PC-9 (cell line): ENCODE measurements at regions not wholly inside any gene's neighbourhood (a gene's known extent, or its start where the extent isn't known, plus 50 kb on each side); places are given as distances from the start of the nearest gene placed in this dataset.

ENCODE experiments used
- BruUV-seq: library from RNA; stranded (reverse); fragments of 400-500 nt; replicated peaks from 2 replicates; lab custom pipeline; 2021; lab: Mats Ljungman, UMichigan
- CTCF ChIA-PET: fragments of 300-600 bp; sonication (Branson Sonifier 250); formaldehyde crosslinking; loops from one replicate; lab custom pipeline; 2022; ENCODE audit warnings: antibody characterized with exemption; lab: Charles Lee
- POLR2A ChIA-PET: fragments of 300-600 bp; sonication (Branson Sonifier 250); formaldehyde crosslinking; loops from one replicate; lab custom pipeline; 2022; ENCODE audit warnings: antibody characterized with exemption; ENCODE audit not compliant: unreplicated experiment; lab: Charles Lee
- DNase-seq, 2 experiments: peaks; one replicate each; pipeline versions ENCODE4 v3.0.0 to v3.0.0-alpha.2; 2015 to 2022; ENCODE audit warnings: mixed read lengths in 1 of 2
- H2AFZ ChIP-seq: fragments of 200-600 bp; sonication (generic); 2 replicates; pipeline ENCODE4 v1.8.1; 2017; ENCODE audit warnings: antibody characterized with exemption
- H3F3A ChIP-seq: fragments of 200-600 bp; sonication (generic); 2 replicates; pipeline ENCODE4 v1.8.1; 2017; ENCODE audit warnings: antibody characterized with exemption, mild to moderate bottlenecking, low read depth; ENCODE audit not compliant: insufficient read depth
- H3K27ac ChIP-seq: fragments of 200-600 bp; sonication (generic); 2 replicates; pipeline ENCODE4 v1.6.1; 2016; ENCODE audit warnings: mixed run types
- H3K27me3 ChIP-seq: fragments of 200-600 bp; sonication (generic); 2 replicates; pipeline ENCODE4 v1.6.1; 2016; ENCODE audit warnings: low read depth, mixed run types; ENCODE audit not compliant: insufficient read depth
- H3K36me3 ChIP-seq: fragments of 200-600 bp; sonication (generic); 2 replicates; pipeline ENCODE4 v1.6.1; 2016; ENCODE audit warnings: low read depth, mixed run types
- H3K4me1 ChIP-seq: fragments of 200-600 bp; sonication (generic); replicated peaks from 2 replicates; pipeline ENCODE4 v1.6.1; 2016; ENCODE audit warnings: mixed run types; ENCODE audit not compliant: insufficient read depth
- H3K4me2 ChIP-seq: fragments of 200-600 bp; sonication (generic); 2 replicates; pipeline ENCODE4 v1.6.1; 2017; ENCODE audit warnings: mixed run types
- H3K4me3 ChIP-seq: fragments of 200-600 bp; sonication (generic); 2 replicates; pipeline ENCODE4 v1.6.1; 2016; ENCODE audit warnings: mixed run types
- H3K79me2 ChIP-seq: fragments of 200-600 bp; sonication (generic); 2 replicates; pipeline ENCODE4 v1.6.1; 2017; ENCODE audit warnings: low read depth, mixed run types
- H3K9me2 ChIP-seq: fragments of 200-600 bp; sonication (generic); 2 replicates; pipeline ENCODE4 v1.8.1; 2017; ENCODE audit warnings: mild to moderate bottlenecking; ENCODE audit not compliant: insufficient read depth
- H3K9me3 ChIP-seq: fragments of 200-600 bp; sonication (generic); 2 replicates; pipeline ENCODE4 v1.8.1; 2016; ENCODE audit warnings: low read depth; ENCODE audit not compliant: insufficient read depth
- H4K20me1 ChIP-seq: fragments of 200-600 bp; sonication (generic); 2 replicates; pipeline ENCODE4 v1.8.1; 2017; ENCODE audit not compliant: insufficient read depth
- CTCF ChIP-seq: fragments of 200-600 bp; sonication (generic); conservative IDR thresholded peaks from 2 replicates; pipeline ENCODE4 v1.6.1; 2017; ENCODE audit warnings: mixed run types, antibody characterized with exemption, mild to moderate bottlenecking, moderate library complexity
- EZH2 ChIP-seq: fragments of 200-600 bp; sonication (generic); IDR thresholded peaks from 2 replicates; pipeline ENCODE4 v1.8.0; 2017; ENCODE audit warnings: antibody characterized with exemption, low read depth
- intact Hi-C: fragments of 100-400 bp; cut with micrococcal nuclease; formaldehyde crosslinking; loops from one replicate; pipeline ENCODE4 v1.10.0; 2022; ENCODE audit not compliant: unreplicated experiment

- no peaks in the 10 kb centered on the region for H3K9me2 ChIP-seq
- BruUV-seq: no TSS peak
- no peaks in the 10 kb centered on the region for H3K9me3 ChIP-seq
- no peaks in the 10 kb centered on the region for H3K36me3 ChIP-seq
- H3F3A ChIP-seq: no peaks in the 10 kb centered on the region
- H3K27ac ChIP-seq: no peak overlapping the region
- no peak overlapping the region for H3K4me3 ChIP-seq
- intact Hi-C loops: no loop called here
- TF ChIP-seq EZH2: no peak
- TF ChIP-seq CTCF: no peak
- H3K79me2 ChIP-seq: no peaks in the 10 kb centered on the region
- H3K27me3 ChIP-seq: no peaks in the 10 kb centered on the region
- ChIA-PET CTCF (interaction anchor here (0.6 kb wide), 1 partner anchor 192 kb away, joined by 5 read pairs; no protein-coding TSS in a partner anchor), POLR2A (no interaction called here)
- DNase-seq: no peak
- no peaks in the 10 kb centered on the region for H4K20me1 ChIP-seq
- H3K4me2 ChIP-seq: no peak overlapping the region
- H2AFZ ChIP-seq: no peak overlapping the region
- H3K4me1 ChIP-seq: no peaks in the 10 kb centered on the region
Measured at GRCh38 chr12:31872831-31873604, 86.2 kb upstream of the RESF1 start.

GRCh38 chr12:31869972-31870371, 89.2 kb upstream of the RESF1 start:
- no TSS peak for BruUV-seq
- CTCF ChIA-PET: no interaction called here
- H2AFZ ChIP-seq: no peak overlapping the region

GRCh38 chr12:31868965-31869364, 90.2 kb upstream of the RESF1 start:
- Histone ChIP-seq H3F3A (no peaks in the 10 kb centered on the region), H3K4me3 (no peak overlapping the region), H3K79me2 (no peaks in the 10 kb centered on the region), H2AFZ (no peak overlapping the region), H3K4me1 (no peaks in the 10 kb centered on the region), H3K9me2 (no peaks in the 10 kb centered on the region), H3K36me3 (no peaks in the 10 kb centered on the region), H4K20me1 (no peaks in the 10 kb centered on the region; the same call in 1 of the 2 replicates), H3K27me3 (no peaks in the 10 kb centered on the region), H3K4me2 (no peak overlapping the region), H3K9me3 (no peaks in the 10 kb centered on the region), H3K27ac (no peak overlapping the region)
- BruUV-seq: no TSS peak
- no peak for DNase-seq
- intact Hi-C loops: no loop called here
- no peak for TF ChIP-seq EZH2
- no peak for TF ChIP-seq CTCF
- POLR2A ChIA-PET: no interaction called here
- CTCF ChIA-PET: no interaction called here

More at GRCh38 chr12:31869972-31870371, 89.2 kb upstream of the RESF1 start:
- intact Hi-C loops: no loop called here
- Histone ChIP-seq H3F3A (no peaks in the 10 kb centered on the region), H3K27ac (no peak overlapping the region), H3K4me1 (no peaks in the 10 kb centered on the region), H4K20me1 (no peaks in the 10 kb centered on the region; the same call in 1 of the 2 replicates), H3K27me3 (no peaks in the 10 kb centered on the region), H3K36me3 (no peaks in the 10 kb centered on the region), H3K4me2 (no peak overlapping the region), H3K9me2 (no peaks in the 10 kb centered on the region), H3K79me2 (no peaks in the 10 kb centered on the region), H3K4me3 (no peak overlapping the region), H3K9me3 (no peaks in the 10 kb centered on the region)
- POLR2A ChIA-PET: no interaction called here
- TF ChIP-seq EZH2 (no peak), CTCF (no peak)
- no peak for DNase-seq
